ENCODE measurements at regions not wholly inside any gene's neighbourhood (a gene's known extent, or its start where the extent isn't known, plus 50 kb on each side); places are given as distances from the start of the nearest gene placed in this dataset.

- TF ChIP-seq CTCF (IDR thresholded peaks at IDR 0.05) (no peak), EZH2 (IDR thresholded peaks at IDR 0.05; ENCODE audit: borderline replicate concordance, insufficient read depth, low read depth, low read length, poor library complexity, severe bottlenecking) (no peak)
These were observed 173.0 kb upstream of the DAAM1 start for GRCh38 chr14:59015482-59015881.

All from B cell (primary cell).